ENCODE measurements at regions not wholly inside any gene's neighbourhood (a gene's known extent, or its start where the extent isn't known, plus 50 kb on each side); places are given as distances from the start of the nearest gene placed in this dataset.

DNA sequence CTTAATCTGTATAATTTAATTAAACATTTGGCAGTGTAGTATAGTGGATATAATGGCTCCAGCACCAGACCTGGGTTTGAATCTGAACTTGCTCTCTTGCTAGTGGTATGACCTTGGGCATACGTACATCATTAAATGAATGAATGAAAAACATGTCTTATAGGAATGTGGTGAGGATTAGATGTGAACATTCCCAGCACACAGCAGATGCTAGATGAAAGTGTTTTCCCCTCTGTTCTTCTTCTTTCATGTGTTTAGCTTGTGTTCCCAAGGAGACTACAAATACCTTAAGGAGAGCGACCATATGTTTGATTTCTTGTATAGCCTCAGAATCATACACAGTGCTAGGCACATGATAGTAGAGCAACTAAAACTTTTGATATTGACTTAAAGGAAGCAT, 56.5 kb downstream of the CT47B1 start:
- no peak for DNase-seq (ENCODE audit: low spot score)

DNA sequence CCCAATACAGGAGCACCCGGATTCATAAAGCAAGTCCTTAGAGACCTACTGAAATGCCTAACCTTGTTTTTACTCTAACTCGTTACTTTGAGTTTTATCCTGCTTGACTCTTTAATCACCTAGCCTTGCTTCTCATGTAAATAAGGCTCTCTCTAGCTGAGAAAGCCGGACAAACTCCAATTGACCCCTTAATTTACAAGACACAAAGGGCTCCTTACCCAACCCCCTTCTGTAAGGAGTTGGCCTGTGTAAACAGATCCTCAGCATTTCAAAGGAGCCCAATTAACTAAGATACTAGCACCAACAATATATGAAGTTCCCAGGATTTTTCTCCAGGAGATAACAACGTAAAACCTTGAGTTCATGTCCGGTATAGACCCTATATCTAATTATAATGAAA, 61.7 kb downstream of the CT47B1 start:
- no peak for DNase-seq (ENCODE audit: low spot score)

DNA sequence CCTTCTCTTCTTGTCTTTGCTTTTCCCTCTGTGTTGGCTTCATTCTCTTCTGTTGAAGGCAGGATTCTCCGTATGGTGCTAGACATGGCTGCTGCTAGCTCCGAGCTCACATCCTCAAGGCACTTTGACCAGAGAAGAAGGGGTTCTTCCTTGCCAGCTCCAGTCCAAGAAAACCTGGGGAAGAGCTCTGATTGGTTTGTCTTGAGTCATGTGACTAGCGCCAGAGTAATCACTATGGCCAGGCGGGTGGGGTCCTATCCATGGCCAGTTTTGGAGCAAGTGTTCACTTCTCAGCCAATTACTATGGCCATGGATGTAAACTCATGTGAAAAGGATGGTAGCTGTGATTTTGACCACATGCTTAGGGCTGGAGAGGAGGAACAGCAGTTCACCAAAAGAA, 74.2 kb downstream of the CT47B1 start:
- no peak for DNase-seq (ENCODE audit: low spot score)

- no peak for DNase-seq (ENCODE audit: low spot score)
Measured at GRCh38 chrX:120797188-120797851, 78.3 kb downstream of the CT47B1 start.

- DNase-seq (ENCODE audit: low spot score), result no peak
Measured at GRCh38 chrX:120795301-120795700, 80.4 kb downstream of the CT47B1 start.

DNA sequence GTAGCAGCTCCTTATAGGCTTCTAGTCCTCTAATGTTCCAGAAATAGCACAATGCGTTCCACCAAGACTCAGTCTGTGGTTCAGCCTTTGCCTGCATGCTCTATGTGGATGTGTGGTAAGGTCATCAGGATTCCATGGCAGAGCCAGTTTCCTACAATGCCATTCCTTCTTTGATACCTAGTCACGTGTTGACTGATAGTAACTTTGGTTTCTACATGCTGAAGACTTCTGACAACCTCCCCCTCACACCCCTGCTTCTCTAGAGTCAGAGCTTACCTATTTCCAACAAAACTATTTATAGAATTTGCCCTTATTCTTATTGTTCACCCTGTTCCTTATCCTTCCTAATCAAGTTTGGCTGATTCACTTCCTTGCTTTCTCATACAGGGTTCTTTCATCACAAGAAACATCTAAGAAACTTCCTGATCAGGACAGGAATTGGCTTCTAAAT, 81.1 kb downstream of the CT47B1 start:
- DNase-seq (ENCODE audit: low spot score), result no peak

- DNase-seq (ENCODE audit: low spot score), result no peak
Measured at GRCh38 chrX:120793098-120793497, 82.6 kb downstream of the CT47B1 start.

DNA sequence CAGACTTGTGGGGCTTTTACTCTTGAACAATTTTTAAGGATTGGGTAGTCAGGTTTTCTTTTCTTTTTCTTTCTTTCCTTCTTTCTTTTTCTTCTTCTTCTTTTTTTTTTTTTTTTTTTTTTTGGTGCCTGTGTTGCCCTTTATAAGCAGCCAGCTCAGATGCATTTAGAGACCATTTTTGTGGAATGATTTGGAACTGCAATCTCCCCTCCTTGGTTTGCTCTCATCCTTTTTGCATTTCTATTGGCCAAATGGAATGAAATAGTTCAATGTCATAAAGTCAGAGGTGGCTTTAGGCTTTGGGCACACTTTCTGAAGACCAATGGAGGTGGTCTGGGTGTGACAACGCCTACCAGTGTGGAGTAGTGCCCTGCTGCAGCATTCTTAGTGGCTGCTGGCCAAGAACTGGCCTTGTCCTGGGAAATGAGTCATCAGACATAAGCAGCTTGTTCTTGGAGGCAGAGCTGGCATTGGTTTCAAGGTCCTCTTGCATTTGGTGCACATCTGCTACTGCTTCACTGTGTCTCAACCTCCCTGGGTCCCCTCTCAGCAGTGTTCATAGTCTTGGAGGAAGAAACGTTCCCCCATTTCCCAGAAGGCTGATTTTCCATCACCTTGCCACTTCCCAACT, 84.5 kb downstream of the CT47B1 start:
- no peak for DNase-seq (ENCODE audit: low spot score)

DNA sequence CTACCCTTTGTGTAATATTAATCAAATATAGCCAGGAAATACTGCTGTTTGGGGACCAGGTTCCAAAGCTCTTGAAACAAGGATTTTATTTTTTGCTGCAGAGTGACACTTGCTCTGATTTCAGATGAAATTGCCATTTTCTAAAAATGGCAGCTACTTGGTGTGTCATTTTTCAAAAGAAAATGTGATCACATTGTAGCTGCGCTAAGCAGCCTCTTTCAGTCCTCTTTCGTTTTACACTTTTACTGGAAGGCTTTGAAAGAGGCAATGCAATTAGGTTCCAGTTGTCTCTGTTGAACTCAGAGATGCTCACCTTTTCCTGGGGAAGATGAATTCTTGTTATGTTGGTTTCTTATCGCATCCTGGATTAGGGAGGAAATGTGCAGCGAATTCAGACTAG, 85.1 kb downstream of the CT47B1 start:
- DNase-seq (ENCODE audit: low spot score), result no peak

GRCh38 chrX:120790118-120790517, 85.5 kb downstream of the CT47B1 start:
- peak; percentile 59 for DNase-seq (ENCODE audit: low spot score)

GRCh38 chrX:120781403-120781802, 94.3 kb downstream of the CT47B1 start:
- no peak for DNase-seq (ENCODE audit: low spot score)

- no peak for DNase-seq (ENCODE audit: low spot score)
Measured at GRCh38 chrX:120775959-120776358, 99.7 kb downstream of the CT47B1 start.

GRCh38 chrX:120774606-120775005, 101.1 kb downstream of the CT47B1 start:
- no peak for DNase-seq (ENCODE audit: low spot score)

DNA sequence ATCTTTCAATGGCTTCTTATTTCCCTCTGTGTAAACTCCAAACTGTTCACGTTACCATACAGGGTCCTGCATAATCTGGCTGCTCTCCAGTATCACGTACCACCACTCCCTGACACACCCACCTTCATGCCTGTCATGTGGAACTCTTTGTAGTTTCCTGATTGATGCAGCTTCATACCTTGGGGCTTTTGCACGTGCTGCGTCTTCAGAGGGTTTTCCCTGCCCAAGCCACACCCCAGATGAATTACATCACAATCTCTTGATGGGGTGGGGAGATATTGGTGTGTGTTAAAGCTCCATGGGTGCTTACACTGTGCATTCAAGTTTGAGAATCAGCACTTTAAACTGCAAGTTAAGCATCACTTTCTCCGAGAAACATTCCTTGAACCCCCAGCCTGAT, 101.9 kb downstream of the CT47B1 start:
- DNase-seq (ENCODE audit: low spot score), result no peak

DNA sequence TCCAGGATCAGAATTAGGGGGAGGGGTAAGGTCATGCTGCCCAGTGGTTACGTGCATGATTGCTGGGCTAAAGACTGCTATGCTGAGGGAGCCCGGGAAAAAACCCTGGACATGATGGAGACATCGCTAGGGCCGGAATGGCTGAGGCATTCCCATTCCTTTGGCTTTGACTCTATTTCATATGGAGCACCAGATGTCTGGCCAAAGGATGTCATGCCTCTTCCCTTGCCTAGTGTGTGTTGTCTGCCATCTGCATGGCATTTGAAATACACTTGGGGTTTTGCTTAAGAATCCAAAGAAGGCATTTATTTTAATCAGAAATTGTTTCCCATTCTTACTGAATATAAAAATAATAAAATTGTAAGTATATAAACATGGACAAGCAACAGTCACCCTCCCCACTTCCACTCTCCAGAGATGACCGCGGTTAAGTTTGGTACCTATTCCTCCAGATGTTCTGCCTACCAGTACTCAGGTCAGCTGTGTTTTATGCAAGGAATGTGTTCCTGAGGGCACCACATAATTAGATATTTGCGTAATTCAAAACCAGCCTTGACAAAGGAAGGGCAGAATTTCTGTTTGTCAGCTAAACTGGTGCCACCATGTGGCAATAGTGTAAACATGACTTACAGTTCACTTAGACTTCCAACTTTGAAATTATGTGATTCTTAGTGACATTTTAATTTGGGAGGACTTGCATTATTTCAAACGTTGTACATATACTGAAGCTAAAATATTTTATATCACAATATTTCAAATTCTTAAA, 105.9 kb downstream of the CT47B1 start:
- DNase-seq (ENCODE audit: low spot score), result peak; percentile 2

DNA sequence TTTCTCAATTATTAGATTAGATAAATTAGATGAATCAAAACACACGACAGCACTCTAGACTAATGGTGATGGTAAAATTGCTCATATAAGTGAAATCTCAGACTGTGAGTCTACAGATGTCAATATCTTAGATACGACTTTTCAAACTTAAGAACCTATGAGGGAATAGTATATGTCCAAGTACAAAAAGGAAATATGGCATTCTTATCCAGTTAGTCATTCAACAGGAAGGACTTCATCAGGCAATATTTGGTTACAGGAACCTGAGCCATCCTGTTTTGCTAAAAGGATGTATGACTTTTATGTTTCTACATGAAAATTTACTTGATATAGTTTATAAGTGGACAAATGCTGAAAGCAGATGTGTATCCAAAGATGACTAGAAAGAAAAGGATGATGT, 107.0 kb downstream of the CT47B1 start:
- DNase-seq (ENCODE audit: low spot score), result no peak

DNA sequence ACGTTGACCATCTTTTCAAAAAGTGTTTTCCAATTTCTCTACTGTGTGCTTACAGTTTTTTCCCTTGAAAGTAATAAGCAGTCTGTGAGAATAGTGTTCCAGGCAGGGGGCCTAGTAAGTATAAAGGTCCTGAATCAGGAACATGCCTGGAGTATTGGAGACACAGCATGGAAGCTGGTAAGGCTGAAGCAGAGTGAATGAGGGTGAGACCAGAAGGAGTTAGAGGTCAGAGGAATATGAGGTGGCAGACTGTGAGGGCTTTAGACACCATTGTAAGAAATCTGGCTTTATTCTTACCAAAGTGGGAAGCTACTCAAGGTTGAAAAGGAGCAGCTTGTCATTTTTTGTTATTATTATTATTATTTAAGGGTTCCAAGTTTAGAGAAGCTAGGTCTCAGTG, 107.4 kb downstream of the CT47B1 start:
- no peak for DNase-seq (ENCODE audit: low spot score)

DNA sequence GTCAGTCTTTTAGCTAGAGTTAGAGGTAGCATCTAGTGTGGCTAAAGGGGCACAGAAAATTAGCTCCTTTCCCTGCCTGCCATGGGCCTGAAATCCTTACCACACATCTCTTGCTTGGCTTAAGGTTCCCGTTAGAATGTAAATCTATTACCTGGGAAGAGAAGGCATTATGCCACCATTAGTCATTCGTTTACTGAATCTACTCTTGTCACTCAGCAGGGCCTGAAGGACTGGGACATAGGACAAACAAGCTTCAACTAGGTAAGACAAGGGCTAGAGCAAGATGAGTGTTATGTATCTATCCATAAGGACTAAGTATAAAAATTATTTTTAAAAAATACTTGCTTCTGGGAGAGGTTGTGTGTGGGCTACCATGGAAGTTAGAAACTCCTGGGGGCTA, 112.4 kb downstream of the CT47B1 start:
- DNase-seq (ENCODE audit: low spot score), result no peak

- DNase-seq (ENCODE audit: low spot score), result no peak
Measured at GRCh38 chrX:120761810-120762209, 113.9 kb downstream of the CT47B1 start.

DNA sequence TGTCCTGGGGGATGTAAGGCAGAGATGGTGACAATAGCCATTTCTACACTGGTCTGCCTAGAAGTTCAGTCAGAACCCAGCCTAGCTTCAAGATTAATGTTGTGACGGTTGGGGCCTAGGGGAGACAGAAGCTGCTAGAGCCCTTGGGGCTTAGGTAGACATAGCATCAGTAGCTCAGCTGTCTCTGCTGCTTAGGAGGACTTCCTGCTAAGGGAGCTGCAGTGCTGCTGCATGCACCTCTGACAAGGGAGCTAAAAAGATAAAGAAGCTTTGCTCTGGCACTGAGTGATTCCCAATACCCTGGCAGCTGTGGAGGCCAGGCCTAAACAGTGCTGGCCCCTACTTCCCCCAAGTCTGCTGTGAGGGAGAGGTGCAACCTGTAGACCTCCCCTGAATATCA, 116.0 kb downstream of the CT47B1 start:
- no peak for DNase-seq (ENCODE audit: low spot score)

GRCh38 chrX:120755066-120755846, 120.4 kb downstream of the CT47B1 start:
- no peak for DNase-seq (ENCODE audit: low spot score)

DNA sequence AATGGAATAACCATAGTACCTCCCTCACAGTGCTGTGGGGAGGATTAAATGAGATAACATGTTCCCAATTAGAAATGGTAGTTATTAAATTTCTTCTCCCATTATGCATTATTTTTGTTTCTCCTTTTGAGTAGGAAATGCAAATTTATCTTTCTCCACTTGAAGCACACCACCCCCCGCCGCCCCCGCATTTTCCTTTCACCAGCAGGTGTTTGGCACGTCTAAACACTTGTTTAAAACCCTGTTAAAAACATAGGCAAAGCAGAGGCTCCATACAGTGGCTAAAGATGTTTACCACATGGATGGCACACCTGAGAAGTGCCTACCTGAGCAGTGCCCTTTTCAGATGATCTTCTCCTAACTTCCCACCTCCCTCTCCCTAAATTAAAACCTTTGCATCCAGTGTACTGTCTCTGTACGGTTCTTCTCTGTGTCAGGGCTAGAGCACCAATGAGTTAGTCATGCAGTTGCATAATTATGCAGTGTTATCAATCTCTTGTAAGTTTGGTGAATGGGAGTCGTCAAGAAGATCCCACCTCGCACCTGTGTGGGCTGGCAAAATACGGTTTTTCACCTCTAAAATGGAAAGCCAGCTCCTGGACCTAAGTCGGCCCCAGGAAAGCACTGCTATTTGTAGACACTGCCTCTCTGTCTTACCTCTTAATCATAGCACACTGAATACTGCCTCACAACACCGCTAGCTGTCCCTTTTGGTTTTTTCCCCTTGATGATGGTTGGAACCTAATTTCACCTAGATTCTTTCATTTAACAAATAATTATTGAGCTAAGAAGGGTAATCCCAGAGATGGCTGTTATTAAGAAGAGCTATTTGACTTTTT, 122.0 kb downstream of the CT47B1 start:
- DNase-seq (ENCODE audit: low spot score), result no peak

Measured in CD4-positive, alpha-beta T cell treated with Interleukin-2 at 100 ng/mL for 4 hours (primary cell).